G401.6 (cell line): ENCODE measurements at regions not wholly inside any gene's neighbourhood (a gene's known extent, or its start where the extent isn't known, plus 50 kb on each side); places are given as distances from the start of the nearest gene placed in this dataset.

Source experiments
- FAIRE-seq: peaks from 2 replicates; lab custom pipeline; 2012; peaks lifted over from hg19 to GRCh38; lab: Jason Lieb, UNC

DNA sequence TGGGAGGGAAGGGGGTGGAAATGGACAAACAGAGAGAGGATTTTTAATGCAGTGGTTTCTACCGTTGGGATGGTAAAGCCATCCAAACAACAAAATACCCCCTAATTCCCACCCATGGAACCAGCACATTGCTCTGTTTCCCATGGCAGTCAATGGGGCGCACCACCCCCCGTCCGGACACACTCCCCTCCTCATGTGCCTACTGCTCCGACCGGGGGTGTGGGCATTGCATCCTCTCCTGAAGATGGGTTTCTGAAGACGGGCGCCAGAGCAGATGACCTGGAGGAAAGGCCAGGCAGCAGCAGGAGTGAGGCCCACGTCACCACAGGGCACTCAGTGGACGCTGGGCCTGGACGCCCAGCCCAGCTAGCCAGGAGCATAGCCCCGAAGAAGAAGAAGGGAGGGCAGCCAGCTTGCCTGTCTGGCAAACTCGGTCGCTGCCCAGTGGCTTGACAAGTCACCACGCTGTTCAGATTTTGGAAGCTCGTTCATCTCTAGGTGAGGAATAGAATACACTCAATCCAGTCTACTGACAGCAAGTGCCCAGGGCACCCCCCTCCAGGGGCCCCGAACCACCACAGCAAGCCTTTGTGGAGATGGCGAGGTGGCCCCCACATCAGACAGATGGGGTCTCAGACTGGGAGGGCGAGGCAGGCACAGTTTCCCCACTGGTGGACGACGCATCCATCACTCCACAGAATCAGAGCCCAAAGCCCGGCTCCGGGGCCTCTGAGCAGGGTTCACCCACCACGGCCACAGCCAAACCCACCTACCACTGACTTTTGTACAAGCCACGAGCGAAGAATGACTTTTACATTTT is 296.2 kb upstream of the SALL3 start:
- no peak for FAIRE-seq

DNA sequence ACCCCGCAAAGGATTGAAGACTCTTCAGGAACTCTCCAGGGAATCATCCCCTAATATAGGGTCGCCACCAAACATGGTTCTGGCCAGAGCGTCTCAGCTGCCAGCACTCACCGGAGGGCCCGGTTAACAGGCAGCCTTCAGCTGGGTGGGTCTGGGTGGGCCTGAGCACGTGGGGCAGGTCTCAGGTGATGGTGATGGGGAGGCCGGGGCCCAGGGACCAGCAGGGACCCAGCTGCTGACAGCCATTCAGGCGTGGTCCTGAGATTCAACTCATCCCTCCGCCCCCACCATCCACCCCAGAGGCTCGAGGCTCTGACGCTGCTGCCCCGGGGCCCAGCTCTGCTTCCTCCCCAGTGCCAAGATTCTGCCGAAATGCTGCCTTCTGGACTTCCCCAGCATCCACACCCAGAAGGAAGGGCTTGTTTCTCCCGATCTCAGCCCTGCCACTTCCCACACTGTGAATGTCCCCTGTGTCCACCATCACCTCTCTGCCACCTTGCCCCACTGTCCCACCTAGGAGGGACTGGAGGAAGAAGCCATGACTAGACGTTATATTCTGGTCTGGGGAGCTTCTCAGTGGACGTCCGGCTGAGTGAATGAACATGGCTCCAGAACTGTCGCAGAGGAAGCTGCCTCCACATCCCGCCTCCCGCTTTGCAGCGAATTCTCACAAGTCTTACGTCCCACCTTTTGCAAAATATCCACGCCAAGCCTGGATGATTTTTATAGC is 294.2 kb upstream of the SALL3 start:
- no peak for FAIRE-seq

DNA sequence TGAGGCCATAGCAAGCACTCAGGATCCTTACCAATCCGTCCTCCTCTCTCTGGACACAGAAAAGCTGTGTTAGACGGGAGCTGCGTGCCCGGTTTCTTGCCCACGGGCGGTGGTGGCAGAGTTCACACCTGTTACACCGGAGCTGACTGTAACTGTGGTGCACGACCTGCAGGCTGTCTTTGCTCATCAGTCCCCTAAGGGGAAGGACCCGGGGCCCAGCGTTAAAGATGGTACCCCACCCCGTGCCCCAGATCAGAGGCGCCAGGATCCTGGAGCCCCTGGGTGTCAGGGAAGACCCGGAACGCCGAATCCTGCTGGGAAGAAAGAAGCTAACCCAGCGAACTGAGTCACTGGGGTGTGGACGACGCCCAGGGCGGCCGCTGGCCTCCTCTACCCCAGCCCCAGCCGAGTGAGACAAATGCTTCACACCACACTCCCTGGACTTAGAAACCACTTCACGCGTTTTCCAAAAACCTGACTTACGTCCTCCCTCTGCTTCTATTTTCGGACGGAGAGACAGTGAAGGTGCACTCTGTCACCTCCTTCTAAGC is 293.6 kb upstream of the SALL3 start:
- FAIRE-seq, result no peak

DNA sequence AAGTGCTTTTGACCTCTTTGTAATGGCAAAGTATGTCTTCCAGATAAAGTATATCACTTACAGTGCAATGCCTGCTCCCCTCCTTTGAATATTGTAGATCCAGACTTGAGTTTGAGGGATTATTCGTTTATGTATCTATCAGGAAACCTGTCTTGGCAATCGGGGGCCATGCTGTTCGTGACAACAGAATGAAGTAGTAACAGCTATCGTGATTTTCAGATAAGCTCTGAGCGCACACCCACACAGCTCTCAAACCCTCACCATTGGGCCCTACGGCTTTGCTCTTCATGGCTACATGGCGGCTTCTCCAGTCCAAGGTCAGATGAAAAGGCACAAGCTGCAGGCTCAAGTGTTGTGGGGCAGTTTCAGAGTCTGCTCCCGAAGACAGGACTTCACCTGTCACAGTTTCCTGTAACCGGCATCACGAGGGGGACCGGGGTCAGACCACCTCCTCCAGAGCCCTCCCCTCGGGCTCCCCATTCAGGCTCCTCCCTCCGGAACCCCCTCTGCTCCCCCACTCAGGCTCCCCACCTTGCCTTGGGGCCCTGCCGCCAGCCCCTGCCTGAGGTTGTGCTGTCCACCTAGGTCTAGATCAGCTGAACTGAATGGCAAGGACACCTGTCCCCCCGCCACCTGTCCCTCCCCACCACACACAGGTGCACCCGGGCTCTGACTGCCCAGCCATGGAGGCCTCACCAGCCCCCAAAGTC is 292.5 kb upstream of the SALL3 start:
- FAIRE-seq, result no peak

DNA sequence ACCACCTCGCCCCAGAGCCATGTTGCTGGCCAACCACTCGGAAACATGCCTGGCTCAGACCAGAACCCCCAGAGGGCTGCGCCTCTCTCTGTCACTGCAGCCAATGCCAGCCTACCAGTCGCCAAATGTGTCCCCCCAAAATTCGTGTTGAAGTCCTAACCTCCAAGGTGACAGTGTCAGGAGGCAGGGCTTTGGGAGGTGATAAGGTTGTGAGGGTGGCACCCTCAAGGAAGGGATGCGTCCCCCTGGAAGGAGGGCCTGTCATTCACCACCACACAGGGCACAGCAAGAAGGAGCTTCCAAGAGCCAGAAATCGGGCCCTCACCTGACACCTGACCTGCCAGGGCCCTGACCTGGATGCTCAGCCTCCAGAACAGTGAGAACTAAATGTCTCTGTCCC is 291.9 kb upstream of the SALL3 start:
- FAIRE-seq, result no peak

DNA sequence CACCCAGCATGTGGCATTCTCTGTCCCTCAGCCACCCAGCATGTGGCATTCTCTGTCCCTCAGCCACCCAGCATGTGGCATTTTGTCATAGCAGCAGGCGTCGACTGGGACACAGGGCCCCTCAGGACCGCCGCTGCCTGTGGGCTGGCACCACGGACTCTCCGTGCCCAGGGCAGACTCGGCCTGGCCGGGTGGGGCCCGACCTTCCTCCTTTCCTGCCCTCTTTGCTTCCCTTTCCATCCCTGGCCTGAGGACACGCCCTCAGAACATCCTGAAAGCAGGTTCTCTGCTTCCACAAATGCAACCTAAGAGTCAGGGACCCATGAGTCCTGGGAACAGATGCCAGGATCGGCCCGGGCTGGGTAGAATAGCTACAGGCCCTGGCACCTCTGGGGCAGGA is 291.4 kb upstream of the SALL3 start:
- FAIRE-seq, result no peak

DNA sequence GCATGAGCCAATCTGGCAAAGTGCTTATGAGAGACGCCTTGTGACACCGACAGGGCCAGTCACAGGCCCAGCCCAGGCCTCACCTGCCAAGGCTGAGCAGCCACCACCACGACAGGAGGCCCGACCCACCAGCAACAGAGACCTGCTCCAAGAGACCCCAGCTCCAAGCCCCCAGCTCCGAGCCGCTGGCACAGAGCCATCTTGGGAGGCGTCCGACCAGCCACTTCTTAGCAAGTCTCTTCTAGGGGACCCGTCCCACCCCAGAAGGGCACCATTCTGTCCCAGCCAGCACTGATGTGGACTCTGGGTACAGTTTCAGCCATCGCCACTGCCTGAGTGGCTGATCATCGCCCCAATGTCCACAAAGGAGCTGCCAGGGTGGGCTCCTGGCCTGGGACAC is 290.7 kb upstream of the SALL3 start:
- FAIRE-seq, result no peak

DNA sequence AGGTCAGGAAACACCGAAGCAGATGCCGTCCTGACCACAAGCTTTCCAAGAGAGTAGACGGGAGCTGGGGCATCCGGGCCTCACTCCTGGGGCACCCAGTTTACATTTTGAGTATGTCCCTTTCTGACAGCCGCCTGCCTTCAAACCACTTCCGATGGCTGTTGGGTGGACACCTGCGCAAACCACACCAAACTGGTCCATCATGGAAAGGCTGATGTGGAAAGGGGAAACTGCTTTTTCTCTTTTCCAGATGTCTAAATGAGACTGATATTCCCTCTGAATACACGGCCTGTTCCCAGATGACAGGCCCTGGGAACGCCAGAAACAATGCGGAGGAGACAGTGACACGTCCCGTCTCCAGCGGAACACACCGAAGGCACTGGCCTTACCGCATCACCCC is 290.0 kb upstream of the SALL3 start:
- no peak for FAIRE-seq

DNA sequence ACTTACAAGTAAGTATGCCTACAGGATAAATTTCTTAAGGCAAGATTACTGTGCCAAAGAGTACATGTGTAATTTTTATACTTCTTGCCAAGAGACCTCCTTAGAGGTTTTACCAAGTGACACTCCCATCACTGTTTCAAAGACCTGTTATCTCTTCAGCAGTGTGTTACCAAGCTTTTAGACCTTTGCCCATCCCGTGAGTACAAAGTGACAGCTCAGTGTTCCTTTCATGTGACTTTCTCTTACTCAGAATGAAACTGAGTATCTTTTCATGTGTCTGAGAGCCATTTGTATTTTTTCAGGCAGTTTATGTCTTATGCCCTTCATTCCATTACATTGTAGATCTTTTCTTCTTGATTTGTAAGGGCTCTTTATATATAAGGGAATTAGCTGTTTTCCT is 287.5 kb upstream of the SALL3 start:
- no peak for FAIRE-seq

DNA sequence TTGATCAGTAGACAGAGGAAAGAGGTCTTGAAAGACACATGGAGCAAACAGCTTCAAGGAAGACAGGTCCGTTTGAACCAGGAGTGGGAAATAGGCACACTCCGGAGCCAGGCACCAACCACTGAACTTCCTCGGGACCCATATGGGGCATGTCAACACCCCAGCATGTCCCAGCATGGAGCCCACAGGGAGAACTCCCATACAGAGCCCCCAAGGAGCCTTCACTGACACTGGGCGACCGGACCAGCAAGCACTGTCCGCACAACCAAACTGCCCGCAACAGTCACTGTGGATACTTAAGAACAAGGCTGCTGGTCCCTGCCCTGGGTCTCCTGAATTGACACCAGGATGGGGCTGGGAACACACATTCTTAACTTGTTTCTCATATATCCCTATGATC is 286.2 kb upstream of the SALL3 start:
- FAIRE-seq, result no peak

DNA sequence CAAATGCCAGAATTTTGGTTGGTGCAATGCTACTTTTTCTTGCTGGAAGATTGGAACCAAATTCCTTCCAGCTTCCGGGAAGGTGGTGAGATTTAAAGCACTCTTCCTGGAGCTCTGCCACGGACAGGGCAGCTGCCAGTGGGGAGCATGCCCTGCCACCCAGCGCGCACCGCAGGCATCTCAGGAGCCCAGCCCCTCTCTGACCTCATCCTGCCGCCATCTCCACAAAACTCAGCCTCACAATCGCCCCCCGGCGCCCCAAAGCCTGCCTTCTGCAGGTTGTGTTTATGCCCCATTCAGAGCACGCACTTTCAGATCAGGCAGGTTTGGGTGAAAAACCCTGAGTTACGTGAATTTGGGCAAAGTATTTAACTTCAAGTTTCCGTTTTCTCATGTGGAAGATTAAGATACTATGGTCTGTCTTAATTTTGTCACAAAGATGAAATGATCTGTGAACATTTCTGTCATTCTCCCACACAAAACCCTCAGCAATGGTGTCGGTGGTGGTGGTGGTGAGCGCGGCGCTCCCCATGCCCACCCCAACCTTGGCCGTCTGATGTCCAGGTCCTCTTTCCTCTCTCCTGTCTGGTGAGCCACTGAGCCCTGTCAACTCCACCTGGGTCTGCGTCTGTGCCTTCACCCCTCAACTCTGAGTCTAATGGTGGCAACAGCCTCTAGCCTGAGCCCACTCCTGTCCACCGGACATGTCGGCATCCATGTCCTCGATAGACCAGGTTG is 282.8 kb upstream of the SALL3 start:
- no peak for FAIRE-seq

DNA sequence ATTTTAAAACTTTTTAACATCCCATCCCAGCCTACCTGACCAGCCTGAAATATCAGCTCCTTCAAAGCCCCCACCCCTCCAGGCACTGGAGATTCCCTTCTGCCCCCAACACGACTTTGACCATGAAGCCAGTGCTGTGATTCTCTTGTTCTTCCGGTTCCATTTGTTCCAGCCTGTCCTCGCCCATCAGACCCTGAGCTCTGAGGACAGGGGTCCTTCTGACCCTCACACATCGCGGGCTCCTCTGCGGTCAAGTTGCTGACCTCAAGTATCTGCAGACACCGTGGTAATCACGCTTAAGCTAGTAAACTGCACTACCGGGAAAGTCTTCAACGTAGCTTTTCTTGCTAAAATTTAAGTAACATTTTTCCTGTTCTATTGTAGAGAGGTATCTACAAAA is 282.2 kb upstream of the SALL3 start:
- FAIRE-seq, result no peak

DNA sequence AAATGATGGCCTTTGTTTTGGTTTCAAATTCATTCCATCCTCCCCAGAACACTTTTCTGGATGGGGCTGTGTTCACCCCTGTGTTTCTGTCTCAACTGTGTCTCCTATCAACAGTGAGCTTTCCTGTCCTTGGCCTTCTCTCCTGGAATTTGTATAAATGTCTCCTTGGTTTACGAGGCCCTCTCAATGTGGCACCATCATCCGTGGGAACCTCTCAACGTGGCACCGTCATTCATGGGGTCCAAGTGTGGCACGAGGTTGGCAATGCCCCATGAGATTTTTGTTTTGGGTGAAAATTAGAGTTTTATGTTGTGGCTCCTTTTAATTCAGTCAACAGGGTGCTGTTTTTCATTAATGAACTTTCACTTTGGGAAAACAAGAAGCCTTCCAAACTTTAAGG is 280.7 kb upstream of the SALL3 start:
- no peak for FAIRE-seq

DNA sequence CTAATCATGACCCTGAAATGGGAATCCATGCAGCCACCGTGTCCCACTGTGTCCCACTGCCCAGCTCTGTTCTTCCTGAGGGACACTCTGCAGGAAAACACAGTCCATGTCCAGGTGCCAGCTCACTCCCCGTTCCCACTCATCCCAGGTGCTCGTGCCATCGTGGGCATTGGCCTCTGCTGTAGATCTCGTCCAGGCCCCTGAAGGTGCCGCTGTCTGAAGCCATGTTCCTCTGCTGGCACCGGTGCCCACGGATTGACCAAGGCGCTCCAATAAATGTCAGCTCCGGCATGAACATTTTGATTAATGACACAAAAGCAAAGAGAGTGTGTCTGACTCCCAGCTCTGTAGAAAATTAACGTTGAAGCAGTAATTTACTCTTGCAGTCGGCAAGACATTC is 280.1 kb upstream of the SALL3 start:
- no peak for FAIRE-seq

DNA sequence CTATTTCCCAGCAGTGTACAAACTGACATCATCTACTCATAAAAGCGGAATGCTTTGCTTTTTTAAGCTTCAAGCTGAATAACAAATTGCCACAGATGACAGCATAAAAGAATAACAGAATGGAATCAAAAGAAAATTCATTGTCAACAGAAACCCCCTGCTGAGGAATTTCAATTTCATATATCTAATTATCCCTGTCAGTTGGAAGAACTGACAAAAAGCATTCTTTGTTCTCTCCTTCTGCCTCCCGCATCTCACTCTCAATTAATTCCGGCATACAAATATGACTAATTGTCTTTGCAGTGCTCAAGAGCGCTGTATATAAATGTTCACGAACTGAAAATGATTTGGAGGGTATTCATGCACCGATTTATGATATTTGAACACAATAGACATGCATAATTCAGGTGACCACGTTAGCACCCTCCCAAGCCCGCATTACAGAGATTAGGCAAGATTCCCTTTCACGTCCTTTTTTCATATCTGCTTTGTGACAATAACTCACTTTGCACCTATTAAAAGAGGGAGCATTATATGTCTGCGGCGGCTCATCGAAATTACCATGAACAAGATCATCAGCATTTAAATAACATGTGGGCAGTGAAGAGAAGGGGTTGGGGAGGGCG is 277.7 kb upstream of the SALL3 start:
- FAIRE-seq, result no peak

DNA sequence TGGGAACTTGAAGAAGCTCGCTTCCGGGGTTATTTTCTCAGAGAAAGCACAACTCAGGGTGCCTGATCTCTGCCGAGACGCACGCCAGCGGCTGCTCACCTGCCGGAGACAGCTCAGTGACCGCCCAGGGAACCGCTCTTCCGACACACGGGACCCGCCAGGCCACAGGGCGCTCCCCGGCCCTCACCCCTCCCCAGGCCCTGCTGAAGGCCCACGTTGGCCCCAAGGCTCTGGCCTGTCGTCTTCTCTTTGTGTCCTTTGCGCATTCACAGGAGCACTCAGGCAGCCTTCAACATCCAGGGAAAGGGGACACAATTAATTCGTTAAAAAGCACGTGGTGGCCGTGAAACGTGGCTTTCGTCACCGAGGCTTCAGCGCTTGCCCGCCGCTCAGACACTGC is 276.3 kb upstream of the SALL3 start:
- FAIRE-seq, result no peak

DNA sequence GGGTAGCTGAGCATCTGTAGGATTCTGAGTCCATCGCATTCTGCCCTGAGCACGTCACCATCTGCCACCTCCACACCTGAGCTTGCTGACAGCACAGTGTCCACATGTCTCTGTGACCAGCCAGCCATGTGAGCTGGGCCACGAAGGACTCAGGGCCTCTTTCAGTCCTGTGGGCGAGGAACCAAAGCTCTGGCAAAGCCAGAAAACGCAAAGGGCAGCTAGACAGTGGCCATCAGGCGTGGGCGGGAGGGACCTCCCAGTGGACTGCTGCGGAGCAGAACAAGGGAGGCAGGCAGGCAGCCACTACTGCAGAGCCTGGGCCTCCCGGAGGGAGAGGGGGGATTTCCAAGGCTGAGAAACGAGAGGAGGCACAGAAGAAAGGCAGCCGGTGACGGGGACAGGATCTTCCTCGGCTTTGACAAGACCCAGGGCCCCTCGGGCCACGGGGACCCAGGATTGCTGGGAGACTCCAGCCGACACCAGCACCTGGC is 274.6 kb upstream of the SALL3 start:
- FAIRE-seq, result no peak

DNA sequence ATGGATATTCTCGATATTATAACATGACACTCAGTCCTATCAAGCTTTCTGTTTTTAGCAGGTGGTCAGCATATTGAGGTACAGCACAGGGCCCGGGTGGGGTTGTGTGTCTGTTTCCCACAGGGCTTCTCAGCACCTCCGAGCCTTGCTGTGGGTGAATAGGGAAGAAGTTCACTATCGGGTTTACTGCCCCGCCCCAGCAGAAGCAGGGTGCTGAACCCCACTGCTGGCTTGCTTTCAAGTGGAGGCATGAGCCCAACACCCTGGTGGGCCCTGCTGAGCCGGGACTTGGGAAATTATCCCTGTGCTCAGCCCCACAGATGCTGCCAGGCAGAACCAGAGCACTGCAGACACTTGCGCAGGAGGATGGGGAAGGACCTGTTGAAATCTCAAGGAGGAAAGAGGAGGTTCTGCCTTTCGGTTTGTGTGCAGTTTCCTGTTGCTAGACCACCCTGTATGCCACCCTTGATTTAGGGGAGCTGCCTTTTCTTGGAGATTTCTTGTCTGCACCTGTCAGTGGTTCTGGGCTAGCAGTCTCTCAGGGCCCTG is 270.3 kb upstream of the SALL3 start:
- FAIRE-seq, result no peak

DNA sequence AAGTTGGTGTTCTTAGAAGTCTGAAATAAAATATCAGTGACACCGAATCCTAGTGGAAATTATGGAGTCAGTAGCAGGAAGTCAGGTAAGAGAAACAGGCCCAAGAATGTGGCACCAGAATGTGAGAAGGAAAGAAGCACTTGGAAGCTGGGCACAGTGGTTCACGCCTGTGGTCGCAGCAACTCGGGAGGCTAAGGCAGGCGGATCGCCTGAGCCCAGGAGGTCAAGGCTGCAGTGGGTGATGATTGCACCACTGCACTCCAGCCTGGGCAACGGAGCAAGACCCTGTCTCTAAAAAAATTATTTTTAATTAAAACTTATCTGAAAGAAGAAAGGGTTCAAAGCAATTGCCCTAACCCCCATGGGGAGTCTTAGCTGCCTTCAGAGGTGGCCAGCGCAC is 268.3 kb upstream of the SALL3 start:
- no peak for FAIRE-seq

DNA sequence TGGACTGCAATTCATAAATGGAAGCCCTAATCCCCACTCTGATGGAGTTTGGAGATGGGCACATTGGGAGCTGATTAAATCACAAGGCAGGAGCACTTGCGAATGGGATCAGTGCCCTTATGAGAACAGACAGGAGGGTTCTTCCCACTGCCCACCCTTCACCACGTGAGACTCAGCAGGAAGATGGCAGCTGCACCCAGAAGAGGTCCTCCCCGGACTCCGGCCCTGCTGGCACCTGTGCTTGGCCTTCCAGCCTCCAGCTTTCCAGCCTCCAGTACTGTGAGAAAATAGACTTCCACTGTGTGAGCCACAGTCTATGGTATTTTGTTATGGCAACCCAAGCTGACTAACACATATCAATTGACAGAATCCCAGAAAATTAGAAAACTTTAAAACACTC is 267.6 kb upstream of the SALL3 start:
- no peak for FAIRE-seq

DNA sequence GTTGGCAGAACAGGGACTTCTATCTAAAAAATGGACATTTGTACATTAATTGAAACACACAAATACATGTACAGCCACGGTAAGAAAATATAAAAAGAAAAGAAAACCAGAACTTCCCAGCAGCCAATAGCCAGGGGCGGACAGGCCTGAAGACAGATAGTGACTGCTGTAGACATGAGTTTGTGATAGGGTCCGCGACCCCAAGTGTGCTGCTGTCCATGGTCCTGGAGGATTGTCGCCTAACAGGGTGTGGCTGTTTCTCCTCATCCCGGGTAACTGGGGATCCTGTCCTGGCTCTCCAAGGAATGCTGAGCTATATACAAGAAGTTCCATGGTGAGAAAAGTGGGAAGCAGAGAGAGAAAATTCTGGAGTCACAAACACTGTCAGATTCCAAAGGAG is 266.5 kb upstream of the SALL3 start:
- FAIRE-seq, result no peak
